HEK293 (cell line): ENCODE measurements at regions not wholly inside any gene's neighbourhood (a gene's known extent, or its start where the extent isn't known, plus 50 kb on each side); places are given as distances from the start of the nearest gene placed in this dataset.

ENCODE experiments used
- BCL11B ChIP-seq: fragments of 450-650 bp; formaldehyde crosslinking; IDR thresholded peaks from 2 replicates; pipeline ENCODE4 v1.5.1; 2016; ENCODE audit warnings: low read depth, missing biosample characterization, missing genetic modification characterization
- GFI1B ChIP-seq: fragments of 450-650 bp; formaldehyde crosslinking; IDR thresholded peaks from 2 replicates; pipeline ENCODE4 v1.5.1; 2016; ENCODE audit warnings: missing biosample characterization, missing genetic modification characterization
- GLIS1 ChIP-seq: fragments of 450-650 bp; formaldehyde crosslinking; IDR thresholded peaks from 2 replicates; pipeline ENCODE4 v1.5.1; 2016; ENCODE audit warnings: missing biosample characterization, missing genetic modification characterization
- HOXD13 ChIP-seq: sonication (generic); formaldehyde crosslinking; IDR thresholded peaks from 2 replicates; pipeline ENCODE4 v1.8.0; 2022; ENCODE audit warnings: missing genetic modification reagents, borderline replicate concordance
- IKZF3 ChIP-seq: fragments of 450-650 bp; IDR thresholded peaks from 2 replicates; pipeline ENCODE4 v1.5.0; 2018; ENCODE audit warnings: missing biosample characterization, mild to moderate bottlenecking, missing genetic modification characterization, moderate library complexity
- RBAK ChIP-seq: fragments of 450-650 bp; formaldehyde crosslinking; IDR thresholded peaks from 2 replicates; pipeline ENCODE4 v1.5.1; 2016; ENCODE audit warnings: missing biosample characterization, missing genetic modification characterization
- SALL2 ChIP-seq: fragments of 450-650 bp; formaldehyde crosslinking; IDR thresholded peaks from 2 replicates; pipeline ENCODE4 v1.5.0; 2017; ENCODE audit warnings: missing biosample characterization, mild to moderate bottlenecking, missing genetic modification characterization, borderline replicate concordance
- SP3 ChIP-seq: fragments of 450-650 bp; formaldehyde crosslinking; IDR thresholded peaks from 2 replicates; pipeline ENCODE4 v1.5.1; 2016; ENCODE audit warnings: missing biosample characterization, missing genetic modification characterization
- TSHZ1 ChIP-seq: fragments of 450-650 bp; formaldehyde crosslinking; IDR thresholded peaks from 2 replicates; pipeline ENCODE4 v1.5.1; 2016; ENCODE audit warnings: missing biosample characterization, missing genetic modification characterization, borderline replicate concordance
- ZIC2 ChIP-seq: fragments of 450-650 bp; formaldehyde crosslinking; IDR thresholded peaks from 2 replicates; pipeline ENCODE4 v1.5.1; 2016; ENCODE audit warnings: missing biosample characterization, missing genetic modification characterization
- ZNF132 ChIP-seq: fragments of 450-650 bp; formaldehyde crosslinking; IDR thresholded peaks from 2 replicates; pipeline ENCODE4 v1.5.1; 2017; ENCODE audit warnings: missing biosample characterization, missing genetic modification characterization, borderline replicate concordance
- ZNF140 ChIP-seq: fragments of 450-650 bp; formaldehyde crosslinking; IDR thresholded peaks from 2 replicates; pipeline ENCODE4 v1.5.1; 2016; ENCODE audit warnings: missing biosample characterization, missing genetic modification characterization
- ZNF157 ChIP-seq: fragments of 450-650 bp; formaldehyde crosslinking; IDR thresholded peaks from 2 replicates; pipeline ENCODE4 v1.5.1; 2016; ENCODE audit warnings: missing biosample characterization, missing genetic modification characterization
- ZNF175 ChIP-seq: fragments of 450-650 bp; formaldehyde crosslinking; IDR thresholded peaks from 2 replicates; pipeline ENCODE4 v1.5.1; 2016; ENCODE audit warnings: missing biosample characterization, missing genetic modification characterization
- ZNF221 ChIP-seq: fragments of 450-650 bp; formaldehyde crosslinking; IDR thresholded peaks from 2 replicates; pipeline ENCODE4 v1.5.1; 2017; ENCODE audit warnings: missing biosample characterization, missing genetic modification characterization, borderline replicate concordance
- ZNF26 ChIP-seq: fragments of 450-650 bp; formaldehyde crosslinking; IDR thresholded peaks from 2 replicates; pipeline ENCODE4 v1.5.1; 2016; ENCODE audit warnings: missing biosample characterization, missing genetic modification characterization
- ZNF501 ChIP-seq: fragments of 450-650 bp; formaldehyde crosslinking; IDR thresholded peaks from 2 replicates; pipeline ENCODE4 v1.5.1; 2016; ENCODE audit warnings: missing biosample characterization, missing genetic modification characterization
- ZNF514 ChIP-seq: fragments of 450-650 bp; formaldehyde crosslinking; IDR thresholded peaks from 2 replicates; pipeline ENCODE4 v1.5.1; 2016; ENCODE audit warnings: missing biosample characterization, missing genetic modification characterization
- ZNF639 ChIP-seq: fragments of 450-650 bp; formaldehyde crosslinking; IDR thresholded peaks from 2 replicates; pipeline ENCODE4 v1.5.1; 2016; ENCODE audit warnings: missing biosample characterization, missing genetic modification characterization
- ZNF843 ChIP-seq: fragments of 450-650 bp; formaldehyde crosslinking; IDR thresholded peaks from 2 replicates; pipeline ENCODE4 v1.5.1; 2016; ENCODE audit warnings: missing biosample characterization, missing genetic modification characterization
- ZSCAN30 ChIP-seq: fragments of 450-650 bp; IDR thresholded peaks from 2 replicates; pipeline ENCODE4 v1.5.1; 2018; ENCODE audit warnings: missing biosample characterization, mild to moderate bottlenecking, missing genetic modification characterization, moderate library complexity
- TF ChIP-seq, protein P1 (sequence below): fragments of 450-650 bp; IDR thresholded peaks from 2 replicates; pipeline ENCODE4 v1.5.1; 2018; ENCODE audit warnings: missing biosample characterization, missing genetic modification characterization
- TF ChIP-seq, protein P2 (sequence below): fragments of 450-650 bp; formaldehyde crosslinking; IDR thresholded peaks from 2 replicates; pipeline ENCODE4 v1.5.1; 2016; ENCODE audit warnings: missing biosample characterization, missing genetic modification characterization
- TF ChIP-seq, protein P3 (sequence below): fragments of 450-650 bp; formaldehyde crosslinking; IDR thresholded peaks from 2 replicates; pipeline ENCODE4 v1.5.1; 2016; ENCODE audit warnings: missing biosample characterization, missing genetic modification characterization, low read depth
- TF ChIP-seq, protein P4 (sequence below): fragments of 450-650 bp; formaldehyde crosslinking; IDR thresholded peaks from 2 replicates; pipeline ENCODE4 v1.5.1; 2017; ENCODE audit warnings: missing biosample characterization, missing genetic modification characterization

DNA sequence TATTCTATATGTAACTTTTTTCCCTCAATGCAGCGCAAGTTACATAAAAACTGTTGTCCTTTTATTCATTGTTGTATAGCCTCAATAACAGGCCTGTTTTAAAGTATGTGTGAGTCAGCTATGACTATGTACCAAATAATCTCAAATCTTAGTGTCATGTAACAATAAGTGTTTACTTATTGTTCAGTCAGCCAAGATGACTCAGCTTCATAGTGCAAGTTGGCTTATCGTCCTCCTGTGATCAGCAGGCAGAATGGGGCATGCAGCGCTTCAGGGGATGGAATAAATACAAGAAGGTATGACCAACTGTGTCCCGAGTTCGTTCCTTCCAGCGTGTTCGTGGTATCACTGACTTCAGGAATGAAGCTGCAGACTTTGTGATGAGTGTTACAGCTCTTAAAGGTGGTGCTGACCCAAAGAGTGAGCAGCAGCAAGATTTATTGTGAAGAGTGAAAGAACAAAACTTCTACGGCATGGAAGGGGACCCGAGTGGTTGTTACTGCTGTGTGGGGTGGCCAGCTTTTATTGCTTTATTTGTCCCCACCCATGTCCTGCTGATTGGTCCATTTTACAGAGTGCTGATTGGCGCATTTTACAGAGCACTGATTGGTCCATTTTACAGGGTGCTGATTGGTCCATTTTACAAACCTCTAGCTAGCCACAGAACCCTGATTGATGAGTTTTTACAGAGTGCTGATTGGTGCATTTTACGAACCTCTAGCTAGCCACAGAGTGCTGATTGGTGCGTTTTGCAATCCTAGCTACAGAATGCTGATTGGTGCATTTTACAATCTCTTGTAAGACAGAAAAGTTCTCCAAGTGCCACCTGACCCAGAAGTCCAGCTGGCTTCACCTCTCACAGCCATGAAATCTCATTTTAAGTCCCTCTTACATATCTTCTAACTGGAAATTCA, 1016.0 kb downstream of the MCTP2 start (continued):
- TF ChIP-seq ZNF26 (tag by site-specific recombination) (no peak), SP3 (tag by site-specific recombination) (peak; percentile 40; the same call in 1 of the 2 replicates), GLIS1 (tag by site-specific recombination) (peak; percentile 52), ZNF140 (tag by site-specific recombination) (no peak), RBAK (peak; percentile 71; the same call in 1 of the 2 replicates), ZSCAN30 (tag by site-specific recombination) (no peak), ZNF639 (tag by site-specific recombination) (peak; percentile 87), ZIC2 (tag by site-specific recombination) (no peak), IKZF3 (no peak), ZNF221 (no peak), HOXD13 (CRISPR knock-in tag) (no peak), ZNF132 (tag by site-specific recombination) (no peak), ZNF157 (tag by site-specific recombination) (no peak), BCL11B (tag by site-specific recombination) (no peak), ZNF501 (no peak), GFI1B (tag by site-specific recombination) (peak; percentile 45; the same call in 1 of the 2 replicates), ZNF843 (tag by site-specific recombination) (0 out of 2 replicates have a peak, but pooled peaks have one; percentile 19), ZNF175 (tag by site-specific recombination) (no peak), TSHZ1 (tag by site-specific recombination) (peak; percentile 36; the same call in 1 of the 2 replicates), ZNF514 (no peak), SALL2 (tag by site-specific recombination) (no peak)
- TF ChIP-seq, protein P1, sequence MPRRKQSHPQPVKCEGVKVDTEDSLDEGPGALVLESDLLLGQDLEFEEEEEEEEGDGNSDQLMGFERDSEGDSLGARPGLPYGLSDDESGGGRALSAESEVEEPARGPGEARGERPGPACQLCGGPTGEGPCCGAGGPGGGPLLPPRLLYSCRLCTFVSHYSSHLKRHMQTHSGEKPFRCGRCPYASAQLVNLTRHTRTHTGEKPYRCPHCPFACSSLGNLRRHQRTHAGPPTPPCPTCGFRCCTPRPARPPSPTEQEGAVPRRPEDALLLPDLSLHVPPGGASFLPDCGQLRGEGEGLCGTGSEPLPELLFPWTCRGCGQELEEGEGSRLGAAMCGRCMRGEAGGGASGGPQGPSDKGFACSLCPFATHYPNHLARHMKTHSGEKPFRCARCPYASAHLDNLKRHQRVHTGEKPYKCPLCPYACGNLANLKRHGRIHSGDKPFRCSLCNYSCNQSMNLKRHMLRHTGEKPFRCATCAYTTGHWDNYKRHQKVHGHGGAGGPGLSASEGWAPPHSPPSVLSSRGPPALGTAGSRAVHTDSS (tag by site-specific recombination) = no peak
- TF ChIP-seq, protein P2, sequence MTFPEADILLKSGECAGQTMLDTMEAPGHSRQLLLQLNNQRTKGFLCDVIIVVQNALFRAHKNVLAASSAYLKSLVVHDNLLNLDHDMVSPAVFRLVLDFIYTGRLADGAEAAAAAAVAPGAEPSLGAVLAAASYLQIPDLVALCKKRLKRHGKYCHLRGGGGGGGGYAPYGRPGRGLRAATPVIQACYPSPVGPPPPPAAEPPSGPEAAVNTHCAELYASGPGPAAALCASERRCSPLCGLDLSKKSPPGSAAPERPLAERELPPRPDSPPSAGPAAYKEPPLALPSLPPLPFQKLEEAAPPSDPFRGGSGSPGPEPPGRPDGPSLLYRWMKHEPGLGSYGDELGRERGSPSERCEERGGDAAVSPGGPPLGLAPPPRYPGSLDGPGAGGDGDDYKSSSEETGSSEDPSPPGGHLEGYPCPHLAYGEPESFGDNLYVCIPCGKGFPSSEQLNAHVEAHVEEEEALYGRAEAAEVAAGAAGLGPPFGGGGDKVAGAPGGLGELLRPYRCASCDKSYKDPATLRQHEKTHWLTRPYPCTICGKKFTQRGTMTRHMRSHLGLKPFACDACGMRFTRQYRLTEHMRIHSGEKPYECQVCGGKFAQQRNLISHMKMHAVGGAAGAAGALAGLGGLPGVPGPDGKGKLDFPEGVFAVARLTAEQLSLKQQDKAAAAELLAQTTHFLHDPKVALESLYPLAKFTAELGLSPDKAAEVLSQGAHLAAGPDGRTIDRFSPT (tag by site-specific recombination) = peak; percentile 84
- TF ChIP-seq, protein P3, sequence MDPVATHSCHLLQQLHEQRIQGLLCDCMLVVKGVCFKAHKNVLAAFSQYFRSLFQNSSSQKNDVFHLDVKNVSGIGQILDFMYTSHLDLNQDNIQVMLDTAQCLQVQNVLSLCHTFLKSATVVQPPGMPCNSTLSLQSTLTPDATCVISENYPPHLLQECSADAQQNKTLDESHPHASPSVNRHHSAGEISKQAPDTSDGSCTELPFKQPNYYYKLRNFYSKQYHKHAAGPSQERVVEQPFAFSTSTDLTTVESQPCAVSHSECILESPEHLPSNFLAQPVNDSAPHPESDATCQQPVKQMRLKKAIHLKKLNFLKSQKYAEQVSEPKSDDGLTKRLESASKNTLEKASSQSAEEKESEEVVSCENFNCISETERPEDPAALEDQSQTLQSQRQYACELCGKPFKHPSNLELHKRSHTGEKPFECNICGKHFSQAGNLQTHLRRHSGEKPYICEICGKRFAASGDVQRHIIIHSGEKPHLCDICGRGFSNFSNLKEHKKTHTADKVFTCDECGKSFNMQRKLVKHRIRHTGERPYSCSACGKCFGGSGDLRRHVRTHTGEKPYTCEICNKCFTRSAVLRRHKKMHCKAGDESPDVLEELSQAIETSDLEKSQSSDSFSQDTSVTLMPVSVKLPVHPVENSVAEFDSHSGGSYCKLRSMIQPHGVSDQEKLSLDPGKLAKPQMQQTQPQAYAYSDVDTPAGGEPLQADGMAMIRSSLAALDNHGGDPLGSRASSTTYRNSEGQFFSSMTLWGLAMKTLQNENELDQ = no peak
- TF ChIP-seq, protein P4, sequence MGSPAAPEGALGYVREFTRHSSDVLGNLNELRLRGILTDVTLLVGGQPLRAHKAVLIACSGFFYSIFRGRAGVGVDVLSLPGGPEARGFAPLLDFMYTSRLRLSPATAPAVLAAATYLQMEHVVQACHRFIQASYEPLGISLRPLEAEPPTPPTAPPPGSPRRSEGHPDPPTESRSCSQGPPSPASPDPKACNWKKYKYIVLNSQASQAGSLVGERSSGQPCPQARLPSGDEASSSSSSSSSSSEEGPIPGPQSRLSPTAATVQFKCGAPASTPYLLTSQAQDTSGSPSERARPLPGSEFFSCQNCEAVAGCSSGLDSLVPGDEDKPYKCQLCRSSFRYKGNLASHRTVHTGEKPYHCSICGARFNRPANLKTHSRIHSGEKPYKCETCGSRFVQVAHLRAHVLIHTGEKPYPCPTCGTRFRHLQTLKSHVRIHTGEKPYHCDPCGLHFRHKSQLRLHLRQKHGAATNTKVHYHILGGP = no peak
